ENCODE measurements at regions not wholly inside any gene's neighbourhood (a gene's known extent, or its start where the extent isn't known, plus 50 kb on each side); places are given as distances from the start of the nearest gene placed in this dataset.

DNA sequence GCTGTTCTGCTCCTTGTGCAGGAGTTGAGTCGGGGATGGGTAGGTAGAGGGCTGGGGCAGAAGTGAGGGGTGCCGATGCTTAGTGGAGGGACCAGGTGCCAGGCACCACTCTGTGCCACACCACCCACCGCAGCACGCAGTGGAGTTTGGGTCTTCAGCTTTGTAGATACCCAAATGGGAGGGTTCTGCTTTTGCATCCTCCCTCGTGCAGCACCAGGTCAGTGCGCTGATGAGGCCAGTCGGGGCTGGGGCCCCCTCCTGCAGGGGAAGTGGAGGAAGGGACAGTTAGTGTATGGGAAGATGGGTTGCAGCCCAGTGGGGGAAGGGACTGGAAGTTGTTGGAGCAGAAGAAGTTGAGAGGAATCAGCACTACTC, 244.0 kb downstream of the RHOU start:
- FAIRE-seq: no peak

DNA sequence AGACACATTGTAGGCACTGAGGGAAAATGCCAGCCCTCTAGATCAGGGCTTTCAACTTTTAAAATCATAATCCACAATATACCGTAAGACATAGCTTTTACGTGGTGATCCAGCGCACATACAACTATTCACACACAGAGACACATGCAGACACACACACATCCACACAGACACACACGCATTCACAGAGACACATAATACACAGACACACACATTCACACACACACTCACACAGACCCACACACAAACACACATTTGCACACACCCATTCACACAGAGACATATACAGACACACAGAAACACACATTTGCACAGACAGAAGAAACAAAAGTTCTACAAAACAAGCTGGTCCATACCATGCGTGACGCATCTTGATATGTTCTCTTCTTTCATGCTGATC, 244.5 kb downstream of the RHOU start:
- FAIRE-seq: no peak

DNA sequence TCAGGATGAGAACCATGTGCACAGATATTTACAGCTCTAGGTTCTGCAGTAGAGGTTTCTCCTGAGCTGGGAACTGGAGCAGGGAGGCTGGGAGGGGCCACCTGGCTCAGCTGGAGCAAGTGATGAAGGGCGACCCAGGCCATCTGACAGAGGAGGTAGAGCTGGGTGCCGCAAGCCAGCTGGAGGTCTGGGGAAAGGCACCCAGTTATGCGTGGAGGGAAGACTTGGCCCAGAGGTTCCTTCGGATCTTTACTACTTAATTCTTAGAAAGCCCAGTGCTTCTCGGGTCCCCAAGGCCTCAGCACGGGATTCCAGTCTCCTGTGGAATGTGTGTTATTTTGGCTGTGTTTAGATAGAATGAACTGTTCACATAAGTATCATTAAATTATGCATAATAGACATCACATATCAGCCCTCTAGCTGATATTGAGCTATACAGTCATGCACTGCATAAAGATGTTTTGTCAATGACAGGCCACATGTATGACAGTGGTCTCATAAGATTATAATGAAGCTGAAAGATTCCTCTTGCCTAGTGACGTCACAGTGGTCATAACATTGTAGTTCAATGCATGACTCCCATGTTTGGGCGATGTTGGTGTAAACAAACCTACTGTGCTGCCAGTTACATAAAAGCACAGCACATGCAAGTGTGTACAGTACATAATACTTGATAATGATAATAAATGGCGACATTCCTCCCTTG, 245.1 kb downstream of the RHOU start:
- no peak for FAIRE-seq

- FAIRE-seq: no peak
Observed at GRCh38 chr1:228982637-228983036, 247.4 kb downstream of the RHOU start.

DNA sequence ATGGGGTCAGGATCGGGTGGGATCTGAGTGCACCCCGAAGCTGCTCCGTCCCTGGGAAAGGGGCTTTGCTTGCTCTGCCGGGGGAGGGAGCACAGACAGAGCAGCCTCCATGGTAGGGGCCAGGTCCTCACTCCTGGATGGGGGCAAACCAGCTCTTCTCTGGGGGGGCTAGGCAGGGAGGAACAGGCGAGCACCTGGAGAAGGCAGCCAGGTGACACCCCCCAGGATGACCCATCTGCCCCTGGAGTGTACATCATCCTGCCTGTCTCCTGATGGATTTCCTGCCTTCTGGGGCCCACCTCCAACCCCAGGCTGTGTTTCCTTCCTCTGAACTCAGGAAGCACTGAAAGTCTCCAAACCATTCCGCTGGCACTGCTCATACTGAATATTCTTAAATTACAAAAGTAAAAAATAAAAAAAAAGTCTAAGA, 248.0 kb downstream of the RHOU start:
- FAIRE-seq: no peak

- FAIRE-seq: no peak
Observed at GRCh38 chr1:228983661-228984060, 248.4 kb downstream of the RHOU start.

DNA sequence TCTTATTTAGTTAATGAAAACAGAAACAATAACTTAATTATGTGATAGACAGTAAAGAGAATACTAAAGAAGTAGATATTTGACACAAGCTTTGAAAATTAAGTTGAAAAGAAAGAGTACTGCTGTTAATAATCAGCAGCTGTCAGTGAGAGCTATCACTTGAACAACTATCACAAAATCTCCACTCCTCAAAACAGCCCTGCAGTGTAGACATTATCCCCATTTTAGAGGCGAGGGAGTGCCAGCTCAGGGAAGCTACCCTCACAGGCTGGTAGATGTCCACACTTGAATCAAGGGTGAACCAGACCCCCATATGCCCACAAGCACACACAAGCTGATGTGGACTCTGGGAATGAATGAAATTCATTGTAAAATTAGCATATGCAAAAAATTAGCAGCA, 248.8 kb downstream of the RHOU start:
- no peak for FAIRE-seq

DNA sequence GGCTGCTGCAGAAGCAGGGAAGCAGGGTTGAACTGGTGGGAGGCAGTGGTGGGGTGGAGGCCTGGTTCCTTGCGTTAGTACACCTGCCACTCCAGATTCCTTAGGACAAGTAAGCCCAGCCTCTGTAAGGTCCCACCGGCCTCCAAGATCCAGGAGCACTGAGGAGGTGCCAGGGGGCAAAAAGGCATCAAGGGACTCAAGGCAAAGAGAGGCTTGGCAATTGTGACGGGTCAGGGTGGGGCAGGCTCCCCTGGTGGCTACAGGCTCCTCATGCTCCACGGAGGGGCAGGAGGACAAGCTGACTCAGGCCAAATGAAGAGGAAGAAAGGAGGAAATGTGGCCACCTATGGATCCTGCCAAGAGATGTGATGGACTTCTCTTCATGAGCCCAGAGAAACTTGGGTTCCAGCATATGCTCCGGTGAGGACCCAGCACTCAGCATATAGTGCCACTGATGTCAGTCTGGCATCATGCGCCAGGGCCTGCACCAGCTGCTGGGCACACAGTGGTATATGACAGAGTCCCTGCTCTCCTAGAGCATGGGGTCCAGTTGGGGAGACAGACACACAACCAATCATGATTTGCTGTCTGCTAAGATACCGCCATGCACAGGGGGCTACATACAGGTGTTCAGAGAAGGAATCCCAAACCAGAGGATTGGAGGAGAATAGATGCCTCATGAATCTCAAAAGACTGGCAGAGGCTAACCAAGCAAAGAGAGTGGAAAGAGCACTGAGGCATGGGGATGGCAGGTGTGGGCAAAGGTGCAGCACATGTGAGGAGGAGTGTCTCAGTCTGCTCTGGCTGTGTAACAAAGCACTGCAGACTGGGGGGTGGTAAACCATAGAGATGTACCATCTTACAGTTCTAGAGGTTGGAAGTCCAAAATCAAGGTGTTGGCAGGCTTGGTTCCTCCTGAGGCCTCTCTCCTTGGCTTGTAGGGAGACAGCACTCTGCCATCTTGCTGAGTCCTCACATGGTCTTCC, 249.7 kb downstream of the RHOU start:
- no peak for FAIRE-seq

- FAIRE-seq: no peak
Observed at GRCh38 chr1:228985661-228986060, 250.4 kb downstream of the RHOU start.

DNA sequence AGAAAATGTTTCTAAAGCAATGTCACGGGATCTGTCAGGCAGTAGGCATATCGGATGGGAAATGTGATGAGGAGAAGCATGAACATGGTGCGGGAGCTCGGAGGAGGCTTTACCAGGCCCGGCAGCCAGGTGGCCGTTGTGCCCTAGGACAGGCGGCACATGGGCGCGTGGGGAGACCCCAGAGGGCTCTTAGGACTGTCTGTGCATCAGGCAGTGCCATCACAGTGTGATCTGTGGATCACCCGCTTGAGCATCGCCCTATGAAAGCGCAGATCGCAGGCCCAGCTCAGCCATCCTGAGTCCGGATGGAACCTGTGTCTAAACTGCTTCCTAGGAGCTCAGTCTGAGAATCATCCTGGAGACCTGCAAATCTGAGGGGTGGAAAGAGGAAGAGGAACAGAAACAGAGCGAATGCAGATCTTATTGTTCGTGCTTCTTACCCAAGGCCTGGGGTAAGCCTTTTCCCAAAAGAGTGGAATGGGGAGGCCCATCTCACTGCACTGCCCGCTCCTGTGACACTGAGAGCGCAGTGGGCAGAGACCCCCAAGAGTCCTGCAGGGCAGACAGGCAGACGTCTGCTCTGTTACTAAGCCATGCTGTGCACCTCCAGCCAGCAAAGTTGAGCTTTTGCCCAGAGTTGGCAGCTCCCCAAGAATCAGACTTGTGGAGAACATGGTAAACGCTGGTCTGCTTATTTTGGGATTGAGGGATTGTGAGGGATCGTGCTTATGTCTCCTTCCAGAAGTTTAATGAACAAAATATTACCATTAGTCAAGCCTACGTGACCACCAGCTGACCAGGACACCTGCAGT, 251.0 kb downstream of the RHOU start:
- FAIRE-seq: no peak

DNA sequence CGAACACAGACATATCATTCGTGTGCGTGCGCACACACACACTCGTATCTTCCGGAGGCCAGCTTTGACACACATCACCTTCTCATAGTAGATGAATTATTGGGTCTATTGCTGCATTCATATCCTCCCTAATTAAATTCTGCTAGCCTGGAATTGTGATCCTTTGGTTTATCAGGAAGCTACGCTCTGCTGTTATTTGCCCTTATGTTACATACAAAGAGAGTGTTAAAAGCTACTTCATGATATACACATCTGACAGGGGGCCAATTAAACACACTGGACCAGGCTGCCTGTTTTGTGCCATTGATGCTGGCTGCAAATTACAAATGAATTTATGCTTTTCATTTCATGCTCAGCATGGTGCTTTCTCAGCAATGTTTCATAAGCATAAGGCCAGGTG, 252.0 kb downstream of the RHOU start:
- no peak for FAIRE-seq

DNA sequence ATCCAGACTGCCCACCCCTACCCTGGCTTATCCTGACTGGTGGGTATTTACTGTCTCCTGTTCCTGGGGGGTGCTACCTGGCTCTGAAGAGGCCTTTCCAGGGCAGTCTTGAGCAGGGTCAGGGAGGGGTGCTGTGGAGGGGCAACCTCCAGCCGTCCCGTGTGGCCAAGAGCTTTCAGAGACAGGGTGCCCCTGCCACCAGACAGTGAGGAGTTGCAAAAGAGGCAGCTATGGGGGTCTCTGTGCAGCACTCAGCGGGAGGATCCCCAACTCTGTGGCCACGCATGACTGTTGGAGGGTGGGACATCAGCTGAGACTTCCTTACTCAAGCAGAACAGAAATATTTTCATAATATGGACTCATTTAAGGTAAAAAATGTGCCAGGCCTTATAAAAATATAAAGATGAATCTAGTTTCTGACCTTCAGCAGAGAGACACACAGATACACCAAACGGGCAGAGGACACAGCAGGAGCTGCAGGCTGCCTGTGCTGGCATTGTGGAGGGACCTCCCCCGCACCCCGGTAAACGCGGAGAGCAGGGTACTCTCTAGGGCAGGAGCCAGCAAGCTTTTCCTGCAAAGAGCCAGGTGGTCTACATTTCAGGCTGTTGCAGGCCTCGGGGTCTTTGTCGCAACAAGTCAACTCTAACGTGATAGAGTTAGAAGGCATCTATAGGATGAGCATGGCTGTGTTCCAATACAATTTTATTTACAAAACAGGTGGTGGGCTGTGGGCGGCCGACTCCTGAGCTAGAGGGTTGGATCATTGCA, 252.6 kb downstream of the RHOU start:
- FAIRE-seq: no peak

GRCh38 chr1:228988664-228989063, 253.4 kb downstream of the RHOU start:
- no peak for FAIRE-seq

DNA sequence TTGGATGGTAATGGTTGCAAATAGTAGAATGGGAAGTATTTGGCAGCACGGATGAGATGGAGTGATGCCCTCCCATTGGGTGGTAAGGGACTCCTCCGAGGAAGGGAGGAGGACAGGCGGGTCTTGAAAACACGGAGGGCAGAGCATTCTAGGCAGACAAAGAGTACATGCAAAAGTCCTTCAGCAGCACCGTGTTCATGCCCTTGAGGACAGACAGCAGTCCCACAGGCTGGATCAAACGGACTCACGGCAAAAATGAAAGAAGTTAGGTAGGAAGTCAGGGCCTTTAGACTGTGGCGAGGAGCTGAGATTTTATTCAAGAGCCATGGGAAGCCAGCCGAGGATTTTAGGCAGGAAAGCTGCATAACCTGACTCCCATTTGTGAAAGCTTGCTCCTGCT, 253.9 kb downstream of the RHOU start:
- no peak for FAIRE-seq

DNA sequence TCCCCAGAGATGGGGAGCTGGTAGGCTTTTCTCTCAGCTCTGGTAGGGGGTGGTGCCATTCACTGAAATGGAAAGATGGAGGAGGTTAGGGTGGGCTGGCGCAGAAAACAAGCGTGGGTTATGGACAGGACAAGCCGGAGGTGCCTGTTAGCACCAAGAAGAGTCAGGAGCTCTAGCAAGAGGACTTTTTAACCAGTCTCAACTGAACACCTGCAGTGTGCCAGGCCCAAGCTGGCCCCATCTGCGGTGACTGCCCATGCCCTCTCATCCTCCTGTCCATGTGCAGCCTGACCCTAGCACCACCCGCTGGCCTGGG, 254.4 kb downstream of the RHOU start:
- no peak for FAIRE-seq

DNA sequence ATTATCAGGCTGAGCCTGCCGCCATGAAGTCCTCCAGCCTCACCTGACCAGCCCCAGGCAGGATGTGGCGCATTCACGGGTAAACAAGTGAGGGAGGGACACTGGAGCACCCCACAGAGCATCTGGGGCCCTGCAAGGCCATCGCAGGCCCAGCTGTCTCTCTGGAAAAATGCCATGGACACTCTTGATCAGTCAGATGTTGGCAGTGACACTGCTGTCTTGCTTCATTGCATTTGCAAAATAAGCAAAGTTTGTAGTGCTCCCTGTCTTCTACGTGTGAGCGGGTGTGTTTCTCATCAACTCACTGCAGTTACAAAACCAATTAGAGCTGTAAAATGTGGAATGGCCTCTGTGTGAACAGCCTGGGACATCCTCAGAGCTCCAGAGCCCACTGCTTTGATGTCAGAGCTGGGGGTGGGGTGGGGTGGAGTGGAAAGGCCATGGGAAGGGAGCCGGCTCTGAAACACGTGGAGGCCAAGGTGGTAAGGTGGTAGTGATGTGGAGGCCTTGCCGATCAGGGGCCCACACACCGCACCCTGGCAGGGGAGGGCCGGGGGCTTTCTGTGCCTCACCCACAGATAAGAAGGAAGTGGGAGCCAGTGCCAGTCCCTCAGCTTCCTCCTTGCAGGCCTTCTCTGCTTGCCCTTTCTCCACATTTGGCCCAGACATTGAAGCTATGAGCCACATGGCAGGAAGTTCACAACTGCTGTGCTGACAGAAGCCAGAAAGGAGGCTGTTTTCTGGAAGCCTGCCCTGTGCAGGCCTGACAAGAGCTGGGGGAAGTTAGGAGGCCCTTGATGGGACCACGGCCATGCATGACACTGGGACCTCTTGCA, 254.9 kb downstream of the RHOU start:
- FAIRE-seq: no peak

DNA sequence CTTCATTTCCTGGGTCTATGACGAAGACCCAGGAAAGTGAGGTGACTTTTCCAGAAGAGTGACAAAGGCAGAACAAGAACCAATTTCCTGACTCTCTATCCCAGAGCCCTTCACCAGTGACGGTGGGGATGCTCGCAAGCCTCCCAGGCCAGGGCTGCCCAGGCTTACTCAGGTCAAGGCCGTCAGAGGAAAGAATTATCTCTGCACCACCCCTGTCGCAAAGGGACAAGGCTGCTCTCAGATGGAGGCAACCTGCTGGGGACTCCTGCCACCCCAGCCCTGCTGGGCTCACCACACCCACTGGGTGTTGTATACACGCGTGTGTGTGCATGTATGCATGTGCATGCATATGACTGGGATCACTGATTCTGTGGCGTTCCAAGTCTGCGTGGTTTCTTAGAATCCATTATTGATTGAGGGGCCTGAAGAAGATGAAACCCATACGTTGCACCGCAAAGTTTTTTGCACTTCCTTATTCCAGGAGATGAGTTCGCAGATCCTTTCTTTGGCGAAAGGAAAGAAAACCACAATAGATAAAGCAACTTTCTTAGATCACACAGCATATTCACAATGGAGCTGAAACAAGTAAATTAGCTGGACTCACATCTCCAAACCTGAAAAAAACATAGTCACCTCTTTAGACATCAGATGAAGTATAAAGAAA, 255.8 kb downstream of the RHOU start:
- no peak for FAIRE-seq

- no peak for FAIRE-seq
Observed at GRCh38 chr1:228992044-228992443, 256.8 kb downstream of the RHOU start.

GRCh38 chr1:228992907-228993535, 257.7 kb downstream of the RHOU start:
- no peak for FAIRE-seq
